Esophagus squamous epithelium (tissue), 5 donors: ENCODE measurements at regions not wholly inside any gene's neighbourhood (a gene's known extent, or its start where the extent isn't known, plus 50 kb on each side); places are given as distances from the start of the nearest gene placed in this dataset.

ENCODE experiments used
- DNase-seq: peaks from one replicate; lab custom pipeline; 2025; lab: John Stamatoyannopoulos, UW
- H3K27ac ChIP-seq, 4 donors: fragments of 200-600 bp; sonication (generic); one replicate each; pipeline ENCODE4 v1.5.1; 2016 to 2019; ENCODE audit warnings: mild to moderate bottlenecking in 1 of 4
- H3K27me3 ChIP-seq, 4 donors: fragments of 200-600 bp; sonication (generic); 1 replicate in 3 of 4; 2 replicates in 1 of 4; pipeline versions ENCODE4 v1.5.1 to v1.6.0; 2017 to 2021; ENCODE audit warnings: antibody characterized with exemption in 1 of 4
- H3K36me3 ChIP-seq, 3 donors: fragments of 200-600 bp; sonication (generic); one replicate each; pipeline ENCODE4 v1.5.1; 2016 to 2019
- H3K4me1 ChIP-seq, 3 donors: fragments of 200-600 bp; sonication (generic); one replicate each; pipeline ENCODE4 v1.5.1; 2017 to 2019
- H3K4me3 ChIP-seq, 4 donors: fragments of 200-600 bp; sonication (generic); 1 replicate in 3 of 4; 2 replicates in 1 of 4; pipeline ENCODE4 v1.5.1; 2016 to 2019; ENCODE audit warnings: mild to moderate bottlenecking in 2 of 4, moderate library complexity in 1 of 4
- H3K9me3 ChIP-seq, 3 donors: fragments of 200-600 bp; sonication (generic); one replicate each; pipeline ENCODE4 v1.5.1; 2016 to 2019
- POLR2A ChIP-seq, 4 donors: fragments of 450-650 bp; IDR thresholded peaks; one replicate each; pipeline ENCODE4 v1.6.1; 2017; ENCODE audit warnings: antibody characterized with exemption in 4 of 4, mild to moderate bottlenecking in 4 of 4, moderate library complexity in 3 of 4
- WGBS, 2 donors: methylation state at CpG; one replicate each; pipeline ENCODE4 v1.1.5; 2018; 5-methylcytosine and 5-hydroxymethylcytosine counted together
- intact Hi-C: fragments of 100-400 bp; cut with DNase I; formaldehyde crosslinking; loops from one replicate; pipeline ENCODE4 v1.15.0; 2022
- TF ChIP-seq, protein P1 (sequence below), 6 experiments: fragments of 450-650 bp in 4 of 6; fragments of 200-600 bp in 2 of 6; sonication (generic) in 2 of 6; IDR thresholded peaks; one replicate each; pipeline ENCODE4 v1.5.1; 2016 to 2019; ENCODE audit warnings: antibody characterized with exemption in 6 of 6, mild to moderate bottlenecking in 4 of 6, moderate library complexity in 4 of 6
- donor health status: DM: yes; HTN: yes; CAD: no.

DNA sequence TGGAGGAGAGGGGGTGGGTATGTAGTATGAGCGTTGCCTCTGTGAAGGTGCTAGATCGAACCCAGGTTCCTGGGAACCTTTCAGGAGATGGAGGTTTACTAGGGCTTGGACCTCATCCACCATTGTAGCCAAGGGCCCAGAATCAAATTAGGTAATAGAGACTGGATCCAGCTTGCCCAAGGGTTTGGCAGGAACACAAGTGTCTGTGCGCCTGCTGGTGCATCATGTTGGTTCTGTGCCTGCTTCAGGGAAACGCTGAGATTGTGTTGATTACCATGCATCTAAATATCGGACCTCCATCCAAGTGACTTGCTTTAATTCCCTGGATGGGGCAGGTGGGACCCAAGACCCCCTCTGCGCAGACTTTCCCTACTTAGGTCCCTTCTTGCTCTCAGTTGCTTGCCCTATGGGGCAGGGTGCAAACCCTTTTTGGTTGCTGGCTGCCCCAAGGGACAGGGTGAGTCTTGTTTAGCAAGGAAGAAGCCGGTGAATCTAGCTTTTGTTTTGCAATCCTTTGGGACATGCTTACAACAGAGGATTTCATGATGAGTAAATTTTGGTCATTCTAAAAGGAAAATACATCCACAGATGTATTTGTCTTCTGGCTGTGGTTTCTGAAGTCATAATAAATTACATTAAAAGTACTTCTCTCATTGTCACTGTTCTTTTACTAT, 189.8 kb upstream of the PRICKLE1 start:
- intact Hi-C loops: no loop called here
- TF ChIP-seq POLR2A (IDR thresholded peaks at IDR 0.05): no peak
- TF ChIP-seq, protein P1, sequence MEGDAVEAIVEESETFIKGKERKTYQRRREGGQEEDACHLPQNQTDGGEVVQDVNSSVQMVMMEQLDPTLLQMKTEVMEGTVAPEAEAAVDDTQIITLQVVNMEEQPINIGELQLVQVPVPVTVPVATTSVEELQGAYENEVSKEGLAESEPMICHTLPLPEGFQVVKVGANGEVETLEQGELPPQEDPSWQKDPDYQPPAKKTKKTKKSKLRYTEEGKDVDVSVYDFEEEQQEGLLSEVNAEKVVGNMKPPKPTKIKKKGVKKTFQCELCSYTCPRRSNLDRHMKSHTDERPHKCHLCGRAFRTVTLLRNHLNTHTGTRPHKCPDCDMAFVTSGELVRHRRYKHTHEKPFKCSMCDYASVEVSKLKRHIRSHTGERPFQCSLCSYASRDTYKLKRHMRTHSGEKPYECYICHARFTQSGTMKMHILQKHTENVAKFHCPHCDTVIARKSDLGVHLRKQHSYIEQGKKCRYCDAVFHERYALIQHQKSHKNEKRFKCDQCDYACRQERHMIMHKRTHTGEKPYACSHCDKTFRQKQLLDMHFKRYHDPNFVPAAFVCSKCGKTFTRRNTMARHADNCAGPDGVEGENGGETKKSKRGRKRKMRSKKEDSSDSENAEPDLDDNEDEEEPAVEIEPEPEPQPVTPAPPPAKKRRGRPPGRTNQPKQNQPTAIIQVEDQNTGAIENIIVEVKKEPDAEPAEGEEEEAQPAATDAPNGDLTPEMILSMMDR (IDR thresholded peaks at IDR 0.05): no peak
- no peaks in the 10 kb centered on the region for H3K27me3 ChIP-seq
- peaks cover 0 to 14% (median 6%) of the 10 kb centered on the region in 3 donors for H3K4me1 ChIP-seq
- no peak for DNase-seq
- H3K27ac ChIP-seq: no peak overlapping the region
- WGBS, 2 donors: 32 to 48% methylated on average over 5 to 7 of the region's 7 CpGs
- H3K4me3 ChIP-seq: no peak overlapping the region
- H3K36me3 ChIP-seq: no peaks in the 10 kb centered on the region
- H3K9me3 ChIP-seq: no peaks in the 10 kb centered on the region

DNA sequence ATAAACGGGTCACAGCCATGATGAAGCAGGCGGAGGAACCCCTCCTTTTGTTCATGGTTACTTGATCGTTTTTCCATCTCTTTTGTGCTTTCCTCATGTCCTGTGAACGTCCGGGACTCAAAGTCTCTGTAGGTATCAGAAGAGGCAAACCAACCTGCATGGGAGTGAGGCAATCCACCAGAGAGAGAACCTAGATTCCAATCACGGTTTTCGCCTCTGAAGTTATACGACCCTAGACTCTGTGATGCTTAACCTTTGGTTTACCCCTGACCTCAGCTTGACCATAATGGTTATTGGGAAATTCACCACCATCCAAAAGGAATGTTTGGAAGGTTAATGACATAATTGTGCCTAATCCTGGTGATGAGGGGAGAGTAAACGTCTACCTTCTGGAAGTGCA, 186.8 kb upstream of the PRICKLE1 start:
- DNase-seq: no peak
- Histone ChIP-seq H3K36me3 (no peaks in the 10 kb centered on the region), H3K4me1 (peaks cover 0 to 14% (median 6%) of the 10 kb centered on the region in 3 donors), H3K4me3 (no peak overlapping the region), H3K27ac (no peak overlapping the region), H3K9me3 (no peaks in the 10 kb centered on the region), H3K27me3 (no peaks in the 10 kb centered on the region)
- no peak for TF ChIP-seq POLR2A (IDR thresholded peaks at IDR 0.05)
- TF ChIP-seq, protein P1 (IDR thresholded peaks at IDR 0.05): no peak
- intact Hi-C loops: no loop called here
- WGBS, 2 donors: 72 to 90% methylated on average over 9 of the region's 9 CpGs

DNA sequence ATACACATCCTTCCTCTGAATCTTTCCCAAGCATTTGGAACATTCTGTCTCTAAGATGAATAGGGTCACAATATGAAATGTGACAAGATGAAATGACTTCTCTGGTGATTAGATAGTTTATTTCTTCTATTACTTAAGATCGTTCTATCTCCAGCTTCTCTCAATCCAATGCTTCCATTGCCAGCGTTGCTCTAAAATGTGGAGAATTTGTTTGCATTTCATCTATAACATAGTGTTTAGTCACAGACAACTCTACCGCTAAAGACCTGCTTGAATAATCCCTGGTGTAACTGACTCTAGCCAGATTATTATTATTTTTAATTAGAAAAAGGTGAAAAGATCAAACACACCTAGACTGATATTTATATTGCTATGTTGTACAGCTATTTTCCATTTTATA, 184.7 kb upstream of the PRICKLE1 start:
- Histone ChIP-seq H3K9me3 (no peaks in the 10 kb centered on the region), H3K4me1 (peaks cover 0 to 4% (median 3%) of the 10 kb centered on the region in 3 donors), H3K36me3 (no peaks in the 10 kb centered on the region), H3K27me3 (no peaks in the 10 kb centered on the region), H3K27ac (no peak overlapping the region), H3K4me3 (no peak overlapping the region)
- TF ChIP-seq POLR2A (IDR thresholded peaks at IDR 0.05): no peak
- TF ChIP-seq, protein P1 (IDR thresholded peaks at IDR 0.05): no peak
- intact Hi-C loops: no loop called here
- 79 to 81% methylated on average over 3 of the region's 3 CpGs for WGBS, 2 donors
- DNase-seq: no peak

DNA sequence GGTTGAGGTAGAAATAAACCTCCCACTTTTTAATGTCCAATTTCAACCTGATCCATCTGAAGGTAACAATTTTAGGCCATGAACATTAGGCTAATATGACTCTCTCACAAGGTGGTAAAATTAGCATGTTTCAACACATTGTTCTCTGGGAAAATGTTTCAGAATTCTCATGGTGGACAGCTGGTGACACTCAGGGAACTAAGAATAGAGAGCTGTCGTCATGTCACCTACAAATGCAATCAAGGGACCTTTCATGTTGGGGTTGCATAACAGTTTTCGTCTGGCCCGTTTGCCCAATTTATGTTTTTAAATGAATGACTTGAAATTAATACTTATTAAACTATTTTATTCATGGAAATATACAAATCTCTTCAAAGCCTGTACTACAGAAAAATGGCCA, 180.7 kb upstream of the PRICKLE1 start:
- Histone ChIP-seq H3K9me3 (no peaks in the 10 kb centered on the region), H3K36me3 (no peaks in the 10 kb centered on the region), H3K4me3 (no peak overlapping the region), H3K4me1 (no peaks in the 10 kb centered on the region), H3K27me3 (no peaks in the 10 kb centered on the region), H3K27ac (no peak overlapping the region)
- no peak for DNase-seq
- intact Hi-C loops: no loop called here
- WGBS, 2 donors: 70 to 91% methylated on average over 3 of the region's 3 CpGs
- no peak for TF ChIP-seq POLR2A (IDR thresholded peaks at IDR 0.05)
- TF ChIP-seq, protein P1 (IDR thresholded peaks at IDR 0.05): no peak

DNA sequence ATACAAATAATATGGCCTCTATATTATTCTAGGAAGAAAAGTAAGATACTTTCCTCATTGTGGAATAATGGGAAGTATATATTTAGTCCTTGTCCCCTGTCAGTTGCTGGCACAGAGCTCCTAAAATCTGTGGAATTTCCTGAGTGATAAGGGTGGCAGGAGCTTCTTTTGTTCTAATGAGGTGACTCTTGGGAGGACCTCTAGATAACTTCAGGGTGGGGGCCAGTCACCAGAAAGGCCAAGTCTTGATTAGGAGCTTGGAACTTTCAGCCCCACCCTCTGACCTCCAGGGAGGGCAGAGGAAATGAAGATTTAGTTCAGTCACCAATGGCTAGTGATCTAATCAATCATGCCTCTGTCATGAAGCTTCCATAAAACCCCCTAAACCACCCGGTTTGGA, 179.9 kb upstream of the PRICKLE1 start:
- no peak overlapping the region for H3K27ac ChIP-seq
- WGBS, 2 donors: 57% methylated on average over 1 of the region's 1 CpG; no CpG with 5 or more reads in 1 of the 2 donors
- no peaks in the 10 kb centered on the region for H3K36me3 ChIP-seq
- H3K4me3 ChIP-seq: no peak overlapping the region
- intact Hi-C loops: no loop called here
- H3K9me3 ChIP-seq: no peaks in the 10 kb centered on the region
- TF ChIP-seq POLR2A (IDR thresholded peaks at IDR 0.05): no peak
- TF ChIP-seq, protein P1 (IDR thresholded peaks at IDR 0.05): no peak
- no peaks in the 10 kb centered on the region for H3K27me3 ChIP-seq
- DNase-seq: no peak
- H3K4me1 ChIP-seq: no peaks in the 10 kb centered on the region
